GM19023 (cell line): ENCODE measurements at regions not wholly inside any gene's neighbourhood (a gene's known extent, or its start where the extent isn't known, plus 50 kb on each side); places are given as distances from the start of the nearest gene placed in this dataset.
A peak's percentile ranks its signal among the peaks of the same experiment; 100 is the strongest.

Source experiments
- ATAC-seq: cut with Tn5 transposase; IDR thresholded peaks from one replicate; pipeline ENCODE4 v1.9.1; 2021; ENCODE audit warnings: mild to moderate bottlenecking, moderate library complexity; ENCODE audit not compliant: unreplicated experiment

- no peak for ATAC-seq
Measured at GRCh38 chr2:126513033-126513432, 142.9 kb upstream of the GYPC start.

GRCh38 chr2:126515471-126515870 lies 140.5 kb upstream of the GYPC start:
- no peak for ATAC-seq

GRCh38 chr2:126518196-126518595 lies 137.8 kb upstream of the GYPC start:
- no peak for ATAC-seq

- peak; percentile 75 for ATAC-seq
Measured at GRCh38 chr2:126527836-126528490, 128.0 kb upstream of the GYPC start.

GRCh38 chr2:126531029-126531428 lies 124.9 kb upstream of the GYPC start:
- no peak for ATAC-seq

GRCh38 chr2:126534478-126534877 lies 121.5 kb upstream of the GYPC start:
- ATAC-seq: no peak

GRCh38 chr2:126535408-126535807 lies 120.5 kb upstream of the GYPC start:
- no peak for ATAC-seq

- ATAC-seq: no peak
Measured at GRCh38 chr2:126536605-126537200, 119.3 kb upstream of the GYPC start.

GRCh38 chr2:126539101-126539500 lies 116.9 kb upstream of the GYPC start:
- ATAC-seq: no peak

- ATAC-seq: no peak
Measured at GRCh38 chr2:126542247-126542646, 113.7 kb upstream of the GYPC start.

GRCh38 chr2:126543081-126543480 lies 112.9 kb upstream of the GYPC start:
- ATAC-seq: no peak

- ATAC-seq: no peak
Measured at GRCh38 chr2:126558029-126558428, 97.9 kb upstream of the GYPC start.

- ATAC-seq: no peak
Measured at GRCh38 chr2:126568734-126569133, 87.2 kb upstream of the GYPC start.

- ATAC-seq: no peak
Measured at GRCh38 chr2:126571403-126571802, 84.6 kb upstream of the GYPC start.

GRCh38 chr2:126575631-126576030 lies 80.3 kb upstream of the GYPC start:
- ATAC-seq: no peak

GRCh38 chr2:126579868-126580267 lies 76.1 kb upstream of the GYPC start:
- ATAC-seq: no peak

GRCh38 chr2:126586317-126586716 lies 69.6 kb upstream of the GYPC start:
- no peak for ATAC-seq

- no peak for ATAC-seq
Measured at GRCh38 chr2:126599062-126599461, 56.9 kb upstream of the GYPC start.

GRCh38 chr2:126600742-126601141 lies 55.2 kb upstream of the GYPC start:
- no peak for ATAC-seq

GRCh38 chr2:126602334-126602733 lies 53.6 kb upstream of the GYPC start:
- ATAC-seq: no peak
